ENCODE measurements at regions not wholly inside any gene's neighbourhood (a gene's known extent, or its start where the extent isn't known, plus 50 kb on each side); places are given as distances from the start of the nearest gene placed in this dataset.

GRCh38 chr22:46075764-46076531, 74.4 kb upstream of the PPARA start:
- ChIA-PET POLR2A (interaction anchor here (1.4 kb wide), 1 partner anchor 70 kb away, joined by 3 read pairs; no protein-coding TSS in a partner anchor), CTCF (interaction anchor here (0.7 to 7.3 kb wide), 3 partner anchors 41 to 69 kb away, joined by 5 to 77 read pairs (median 10); no protein-coding TSS in a partner anchor)
- DNase-seq (ENCODE audit: low read depth): no peak
- Histone ChIP-seq H3K27me3 (ENCODE audit: control insufficient read depth, insufficient read depth, low read length) (no peaks in the 10 kb centered on the region), H3K36me3 (ENCODE audit: control insufficient read depth, insufficient read depth, low read length) (peaks cover 40% of the 10 kb centered on the region), H3K4me3 (ENCODE audit: low read depth, low read length) (peak overlapping the region; percentile 98)
- no peak for TF ChIP-seq CTCF (IDR thresholded peaks at IDR 0.05; ENCODE audit: insufficient read depth, low read depth, low read length)

DNA sequence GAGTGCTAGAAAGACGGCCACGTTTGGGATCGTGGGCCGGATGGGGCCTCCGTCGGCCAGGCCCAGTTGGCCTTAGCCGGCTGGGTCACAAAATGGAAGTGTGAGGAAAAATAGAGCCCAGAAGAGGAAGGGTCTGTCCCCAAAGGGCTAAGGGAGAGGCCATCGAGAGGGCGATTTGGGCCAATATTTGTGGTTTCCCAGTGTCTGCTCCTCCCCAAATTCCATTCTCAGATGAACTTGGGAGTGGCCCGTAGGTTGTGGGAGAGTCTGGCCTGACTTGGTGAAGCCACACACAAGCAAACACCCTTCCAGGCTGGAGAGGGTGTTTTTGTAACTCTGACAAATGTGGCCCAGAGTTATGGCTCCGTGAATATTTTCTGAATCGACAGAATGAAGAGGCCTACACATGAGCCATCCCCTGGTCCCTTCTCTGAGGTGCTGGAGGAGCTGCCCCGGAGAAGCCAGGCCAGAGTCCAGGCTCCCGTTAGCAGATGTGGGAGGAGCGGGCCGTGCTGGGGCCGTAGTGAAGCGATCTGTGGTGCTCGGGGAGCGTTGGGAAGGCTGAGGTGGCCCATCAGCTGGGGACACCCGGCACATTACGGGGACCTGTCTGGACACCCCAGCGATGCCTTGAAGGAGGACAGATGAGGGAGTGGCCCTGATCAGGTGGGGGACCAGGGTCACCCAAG, 73.5 kb upstream of the PPARA start:
- Histone ChIP-seq H3K4me3 (ENCODE audit: low read depth, low read length) (peak overlapping the region; percentile 98), H3K27me3 (ENCODE audit: control insufficient read depth, insufficient read depth, low read length) (no peaks in the 10 kb centered on the region), H3K36me3 (ENCODE audit: control insufficient read depth, insufficient read depth, low read length) (peaks cover 44% of the 10 kb centered on the region)
- DNase-seq (ENCODE audit: low read depth): no peak
- no peak for TF ChIP-seq CTCF (IDR thresholded peaks at IDR 0.05; ENCODE audit: insufficient read depth, low read depth, low read length)
- ChIA-PET POLR2A (no interaction called here), CTCF (interaction anchor here (0.6 to 7.3 kb wide), 5 partner anchors 39 to 396 kb away, joined by 3 to 77 read pairs (median 4); no protein-coding TSS in a partner anchor)

DNA sequence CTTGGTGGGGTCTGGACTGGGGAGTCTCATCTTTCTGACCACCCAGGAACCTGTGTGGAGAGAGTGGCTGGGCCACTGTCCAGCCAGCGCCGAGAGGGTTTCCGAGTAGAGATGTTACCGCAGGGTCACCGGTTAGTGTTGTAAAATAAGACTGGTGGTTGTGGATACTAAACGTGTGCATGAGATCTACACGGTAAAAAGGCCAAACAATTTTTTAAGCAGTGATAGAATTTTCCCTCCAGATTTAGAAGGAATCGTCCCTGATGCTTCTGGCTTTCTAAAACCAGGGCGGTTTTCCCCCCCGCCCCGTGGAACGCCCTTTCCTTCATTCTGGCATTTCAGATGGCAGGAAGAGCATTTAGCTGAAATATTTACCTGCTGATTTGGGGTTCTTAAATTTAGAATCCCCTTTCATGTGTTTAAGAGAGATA, 72.6 kb upstream of the PPARA start:
- ChIA-PET CTCF (interaction anchor here (0.6 to 7.3 kb wide), 5 partner anchors 15 to 395 kb away, joined by 3 to 77 read pairs (median 3); no protein-coding TSS in a partner anchor), POLR2A (no interaction called here)
- no peaks in the 10 kb centered on the region for H3K27me3 ChIP-seq (ENCODE audit: control insufficient read depth, insufficient read depth, low read length)
- H3K4me3 ChIP-seq (ENCODE audit: low read depth, low read length): peak overlapping the region; percentile 98
- DNase-seq (ENCODE audit: low read depth): no peak
- peaks cover 44% of the 10 kb centered on the region for H3K36me3 ChIP-seq (ENCODE audit: control insufficient read depth, insufficient read depth, low read length)
- no peak for TF ChIP-seq CTCF (IDR thresholded peaks at IDR 0.05; ENCODE audit: insufficient read depth, low read depth, low read length)

DNA sequence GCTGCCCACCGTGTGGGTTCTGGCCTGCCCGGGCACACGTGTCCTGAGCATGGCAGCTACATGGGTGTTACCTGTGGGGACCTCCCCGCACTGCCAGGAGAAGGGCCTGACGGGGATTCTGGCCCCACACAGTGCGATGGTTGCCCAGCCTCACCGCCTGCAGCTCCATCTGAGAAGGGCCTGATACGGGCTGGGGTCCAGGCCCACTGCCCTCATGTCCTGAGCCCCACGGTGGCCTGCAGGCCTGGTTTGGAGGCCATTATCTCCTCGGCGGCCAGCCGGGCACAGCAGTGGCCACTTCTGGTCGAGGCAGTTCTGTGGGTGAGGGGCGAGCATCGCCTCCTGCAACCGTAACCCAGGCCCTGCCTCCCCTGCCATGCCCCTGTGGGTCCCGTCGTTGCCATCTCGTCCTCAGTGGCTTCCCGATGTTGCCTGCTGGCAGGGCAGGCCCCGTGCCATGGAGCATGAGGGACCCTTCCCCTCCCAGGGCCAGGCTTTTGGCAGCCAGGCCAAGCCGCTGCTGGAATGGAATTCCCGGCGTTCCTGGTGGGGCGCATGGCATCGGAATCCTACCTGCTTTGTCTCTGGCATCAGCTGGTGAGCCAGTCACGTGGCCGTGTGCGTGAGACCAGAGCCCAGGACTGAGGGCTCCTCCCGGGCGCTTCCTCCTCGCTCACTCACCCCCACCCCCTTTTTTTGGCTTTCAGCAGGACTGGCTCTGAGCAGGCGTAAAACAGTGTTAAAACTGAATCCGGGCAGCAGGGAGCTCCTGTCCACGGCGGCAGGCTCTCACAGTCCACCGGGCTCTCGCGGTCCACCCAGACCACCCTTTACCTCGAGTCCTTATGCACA, 71.9 kb upstream of the PPARA start:
- ChIA-PET CTCF (interaction anchor here (0.6 to 7.3 kb wide), 6 partner anchors 14 to 84 kb away, joined by 3 to 77 read pairs (median 4); no protein-coding TSS in a partner anchor), POLR2A (no interaction called here)
- H3K36me3 ChIP-seq (ENCODE audit: control insufficient read depth, insufficient read depth, low read length): peaks cover 44% of the 10 kb centered on the region
- H3K27me3 ChIP-seq (ENCODE audit: control insufficient read depth, insufficient read depth, low read length): no peaks in the 10 kb centered on the region
- no peak for TF ChIP-seq CTCF (IDR thresholded peaks at IDR 0.05; ENCODE audit: insufficient read depth, low read depth, low read length)
- no peak for DNase-seq (ENCODE audit: low read depth)
- H3K4me3 ChIP-seq (ENCODE audit: low read depth, low read length): peak overlapping the region; percentile 98

Measured in BJ (cell line).